ENCODE measurements at regions not wholly inside any gene's neighbourhood (a gene's known extent, or its start where the extent isn't known, plus 50 kb on each side); places are given as distances from the start of the nearest gene placed in this dataset.
A peak's percentile ranks its signal among the peaks of the same experiment; 100 is the strongest.
"Not testable (repeated sequence)": the region's sequence is repeated elsewhere in the genome, so short reads cannot be mapped to it uniquely, and the experiment has no call there.

GRCh38 chr16:46388354-46388753, 232.8 kb downstream of the SHCBP1 start:
- ATAC-seq, DNase-seq: not testable (repeated sequence)

- DNase-seq, result peak; percentile 33
- ATAC-seq, result not testable (repeated sequence)
Observed at GRCh38 chr16:46387720-46388119, 233.5 kb downstream of the SHCBP1 start.

GRCh38 chr16:46386805-46387620, 234.2 kb downstream of the SHCBP1 start:
- peak; percentile 2 for ATAC-seq
- DNase-seq, result not testable (repeated sequence)

- not testable (repeated sequence) for ATAC-seq, DNase-seq
Observed at GRCh38 chr16:46386110-46386771, 234.9 kb downstream of the SHCBP1 start.

DNA sequence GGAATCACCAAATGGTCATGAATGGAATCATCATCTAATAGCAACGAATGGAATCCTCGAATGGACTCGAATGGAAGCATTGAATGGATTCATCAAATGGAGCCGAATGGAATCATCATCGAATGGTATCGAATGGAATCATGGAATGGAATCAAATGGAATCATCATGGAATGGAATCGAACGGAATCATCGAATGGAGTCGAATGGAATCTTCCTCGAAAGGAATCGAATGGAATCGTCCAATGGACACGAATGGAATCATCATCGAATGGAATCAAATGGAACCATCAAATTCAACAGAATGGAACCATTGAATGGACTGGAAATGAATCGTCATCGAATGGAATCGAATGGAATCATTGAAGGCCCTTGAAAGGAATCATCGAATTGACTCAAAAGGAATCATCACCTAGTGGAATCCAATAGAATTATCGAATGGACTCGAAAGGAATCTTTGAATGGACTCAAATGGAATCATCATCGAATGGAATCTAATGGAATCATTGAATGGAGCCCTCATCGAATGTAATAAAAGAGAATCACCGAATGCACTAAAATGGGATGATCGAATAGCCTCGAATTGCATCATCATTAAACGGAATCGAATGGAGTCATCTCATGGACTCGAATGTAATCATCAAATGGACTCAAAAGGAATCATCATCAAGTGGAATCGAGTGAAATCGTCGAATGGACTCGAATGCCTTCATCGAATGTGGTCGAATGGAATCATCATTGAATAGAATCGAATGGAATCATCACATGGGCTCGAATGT, 236.7 kb downstream of the SHCBP1 start:
- DNase-seq, ATAC-seq: not testable (repeated sequence)

- DNase-seq, ATAC-seq: not testable (repeated sequence)
Observed at GRCh38 chr16:46383581-46383980, 237.6 kb downstream of the SHCBP1 start.

- ATAC-seq, DNase-seq: not testable (repeated sequence)
Observed at GRCh38 chr16:46382791-46383541, 238.2 kb downstream of the SHCBP1 start.

DNA sequence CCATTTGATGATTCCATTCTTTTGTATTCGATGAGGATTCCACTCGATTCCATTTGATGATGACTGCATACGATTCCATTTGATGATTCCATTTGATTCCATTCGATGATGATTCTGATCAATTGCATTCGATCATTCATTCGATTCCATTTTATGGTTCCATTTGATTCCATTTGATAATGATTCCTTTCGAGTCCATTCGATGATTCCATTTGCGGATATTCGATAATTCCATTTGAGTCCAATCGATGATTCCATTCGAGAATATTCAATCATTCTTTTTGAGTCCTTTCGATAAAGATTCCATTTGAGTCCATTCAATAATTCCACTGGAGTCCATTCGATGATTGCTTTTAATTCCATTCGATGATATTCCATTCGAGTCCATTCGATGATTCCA, 239.1 kb downstream of the SHCBP1 start:
- ATAC-seq, DNase-seq: not testable (repeated sequence)

- not testable (repeated sequence) for ATAC-seq, DNase-seq
Observed at GRCh38 chr16:46381344-46381743, 239.8 kb downstream of the SHCBP1 start.
